ENCODE measurements at regions not wholly inside any gene's neighbourhood (a gene's known extent, or its start where the extent isn't known, plus 50 kb on each side); places are given as distances from the start of the nearest gene placed in this dataset.
"Not testable (repeated sequence)": the region's sequence is repeated elsewhere in the genome, so short reads cannot be mapped to it uniquely, and the experiment has no call there.

DNA sequence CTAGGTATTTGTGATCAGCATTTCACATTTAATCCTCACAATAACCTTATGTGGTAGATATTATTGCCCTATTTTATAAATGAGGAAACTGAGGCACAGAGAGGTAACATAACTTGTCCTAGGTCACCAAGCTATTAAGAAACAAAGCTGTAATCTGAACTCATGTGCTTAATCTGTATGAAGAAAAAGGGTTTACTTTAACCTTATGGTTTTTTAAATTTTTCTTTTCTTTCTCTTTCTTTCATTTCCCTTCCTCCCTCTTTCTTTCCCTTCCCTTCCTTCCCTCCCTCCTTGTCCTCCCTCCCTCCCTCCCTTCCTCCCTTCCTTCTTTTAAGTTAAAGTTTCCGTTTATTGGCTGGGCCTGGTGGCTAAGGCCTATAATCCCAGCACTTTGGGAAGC lies 105.2 kb upstream of the AMZ2 start:
- no peak for DNase-seq

DNA sequence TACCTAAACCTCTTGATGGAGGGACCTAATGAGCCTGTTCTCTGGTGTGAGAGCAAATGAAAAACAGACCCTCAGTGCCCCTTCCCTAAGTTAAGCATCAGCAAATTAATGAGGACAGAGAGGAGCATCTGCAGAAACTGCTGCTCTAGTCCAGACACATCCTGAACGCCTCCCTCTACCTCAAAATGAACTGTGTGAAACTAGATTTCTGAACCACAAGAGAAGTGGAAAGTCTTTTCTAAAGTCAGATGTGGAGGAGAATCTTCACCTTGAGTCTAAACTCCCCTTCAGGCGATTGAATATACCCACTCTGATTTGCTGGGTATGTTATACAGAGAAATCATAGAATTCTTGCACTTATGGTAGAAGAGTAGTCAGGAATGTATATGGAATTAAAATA lies 104.4 kb upstream of the AMZ2 start:
- no peak for DNase-seq

DNA sequence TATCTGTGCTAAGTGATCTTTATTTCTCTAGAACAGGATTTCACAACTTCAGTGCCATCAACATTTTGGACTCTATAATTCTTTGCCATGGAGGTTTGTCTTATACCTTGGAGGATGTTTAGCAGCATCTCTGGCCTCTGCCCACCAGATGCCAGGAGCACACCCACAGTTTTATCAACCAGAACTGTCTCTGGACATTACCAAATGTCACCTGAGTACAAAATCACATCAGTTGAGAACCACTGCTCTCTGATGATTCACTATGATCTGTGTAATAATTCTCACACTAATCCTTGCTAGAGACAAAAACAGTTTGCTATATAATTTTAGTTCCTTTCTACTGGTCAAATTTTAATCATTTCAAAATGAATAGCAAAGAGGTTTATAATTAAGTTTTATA lies 102.8 kb upstream of the AMZ2 start:
- no peak for DNase-seq

DNA sequence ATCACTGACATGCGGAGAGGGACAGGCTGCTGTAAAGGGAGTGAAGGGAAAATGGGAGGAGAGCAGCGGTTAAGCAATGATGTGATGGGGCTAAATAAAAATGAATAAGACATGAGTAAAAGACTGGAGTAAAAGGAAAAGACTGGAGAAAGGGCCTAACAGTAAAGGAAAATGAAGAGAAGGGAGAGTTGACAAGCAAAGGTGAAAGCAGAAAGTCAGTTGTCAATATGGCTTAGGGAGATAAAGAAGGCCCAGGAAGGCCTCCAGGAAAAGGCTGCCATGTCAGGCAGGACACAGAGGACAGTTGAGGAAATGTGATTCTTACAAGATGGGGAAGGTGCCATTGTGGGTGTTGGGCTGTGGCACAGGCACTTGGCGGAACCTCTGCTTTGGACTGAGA lies 98.9 kb upstream of the AMZ2 start:
- no peak for DNase-seq

DNA sequence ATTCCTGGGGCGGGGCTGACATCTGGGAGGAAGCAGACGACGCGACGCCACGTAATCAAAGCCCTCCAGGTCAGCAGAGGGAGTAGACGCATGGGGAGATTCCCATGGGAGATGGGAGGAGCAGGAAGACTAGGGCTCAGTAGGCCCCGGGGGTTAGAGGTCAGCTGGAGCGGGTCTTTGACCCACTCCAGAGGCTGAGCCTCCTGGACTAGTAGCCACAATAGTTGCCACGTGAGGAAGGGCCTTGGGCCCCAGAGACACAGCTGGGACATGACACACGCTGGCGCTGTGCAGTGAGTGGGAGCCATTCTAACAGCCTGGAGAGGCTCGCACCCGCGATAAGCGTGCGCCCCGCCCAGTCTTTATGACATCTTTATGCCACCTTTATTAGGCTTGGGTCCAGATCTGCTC lies 95.7 kb upstream of the AMZ2 start:
- no peak for DNase-seq

DNA sequence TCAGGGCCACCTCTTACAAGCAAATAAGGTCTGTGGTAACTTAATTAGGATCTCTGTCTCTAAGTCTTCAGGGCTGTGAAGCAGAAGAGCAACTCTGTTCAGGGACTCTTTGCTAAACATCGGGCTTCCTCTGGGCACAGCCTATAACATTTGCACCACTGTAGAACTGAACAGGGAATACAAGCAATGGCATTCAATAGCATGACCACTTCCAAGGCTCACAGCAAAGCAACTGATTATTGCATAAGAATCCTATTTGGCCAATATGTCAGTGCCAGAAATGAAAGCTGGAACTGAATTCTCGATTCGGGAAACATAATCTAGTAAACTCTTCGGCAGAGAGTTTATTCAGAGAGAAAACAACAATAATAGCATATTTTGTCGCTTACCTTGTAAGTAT lies 92.2 kb upstream of the AMZ2 start:
- DNase-seq, result no peak

DNA sequence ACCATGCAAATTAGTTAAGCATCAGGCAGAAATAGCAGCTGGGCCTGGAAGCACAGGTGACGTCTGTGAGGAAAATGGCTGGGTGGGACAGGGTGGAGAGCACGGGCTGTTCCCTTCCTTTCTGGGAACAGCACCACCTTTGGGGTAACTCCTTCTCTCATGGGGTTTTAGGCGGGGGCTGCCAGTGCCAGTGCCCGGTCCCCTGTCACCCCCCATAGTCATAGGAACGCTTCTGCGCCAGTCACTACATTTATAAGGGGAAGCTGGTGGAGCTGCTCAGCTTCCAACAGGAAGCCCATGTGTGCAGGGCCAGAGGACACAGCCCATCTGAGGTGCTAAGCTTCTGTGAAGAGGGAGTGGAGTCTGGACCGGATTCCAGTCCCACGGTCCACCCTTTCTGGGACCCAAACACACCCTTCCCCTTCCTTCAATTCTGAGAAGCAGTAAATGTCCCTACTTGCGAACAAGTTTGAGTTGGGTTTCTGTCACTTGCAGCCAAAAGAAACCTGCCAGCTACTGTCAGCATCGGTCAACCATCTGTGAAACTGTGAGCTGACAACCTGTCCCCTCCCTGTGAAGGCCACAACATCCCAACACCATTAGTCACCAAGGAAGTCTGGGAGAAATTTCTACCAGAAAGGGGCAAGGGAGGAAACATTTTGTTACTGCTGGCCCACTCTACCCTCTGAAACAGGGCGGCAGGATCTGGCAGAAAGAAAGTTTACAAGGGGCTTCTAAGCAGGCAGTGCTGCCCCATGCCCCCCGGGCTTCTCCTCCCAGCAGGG lies 86.0 kb upstream of the AMZ2 start:
- no peak for DNase-seq

DNA sequence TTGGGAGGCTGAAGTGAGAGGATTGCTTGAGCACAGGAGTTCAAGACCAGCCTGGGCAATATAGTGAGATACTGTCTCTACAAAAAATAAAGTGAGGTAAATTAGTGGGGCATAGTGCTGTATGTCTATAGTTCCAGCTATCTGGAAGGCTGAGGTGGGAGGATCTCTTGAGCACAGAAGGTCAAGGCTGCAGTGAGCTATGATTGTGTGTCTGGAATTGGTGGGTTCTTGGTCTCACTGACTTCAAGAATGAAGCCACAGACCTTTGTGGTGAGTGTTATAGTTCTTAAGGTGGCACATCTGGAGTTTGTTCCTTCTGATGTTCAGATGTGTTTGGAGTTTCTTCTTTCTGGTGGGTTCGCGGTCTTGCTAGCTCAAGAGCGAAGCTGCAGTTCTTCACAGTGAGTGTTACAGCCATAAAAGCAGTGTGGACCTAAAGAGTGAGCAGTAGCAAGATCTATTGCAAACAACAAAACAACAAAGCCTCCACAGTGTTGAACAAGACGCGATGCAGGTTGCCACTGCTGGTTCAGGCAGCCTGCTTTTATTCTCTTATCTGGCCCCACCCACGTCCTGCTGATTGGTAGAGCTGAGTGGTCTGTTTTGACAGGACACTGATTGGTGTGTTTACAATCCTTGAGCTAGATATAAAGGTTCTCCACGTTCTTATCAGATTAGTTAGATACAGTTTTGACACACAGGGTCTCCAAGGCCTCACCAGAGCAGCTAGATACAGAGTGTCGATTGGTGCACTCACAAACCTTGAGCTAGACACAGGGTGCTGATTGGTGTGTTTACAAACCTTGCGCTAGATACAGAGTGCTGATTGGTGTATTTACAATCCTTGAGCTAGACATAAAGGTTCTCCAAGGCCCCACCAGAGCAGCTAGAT lies 79.3 kb upstream of the AMZ2 start:
- DNase-seq, result not testable (repeated sequence)

DNA sequence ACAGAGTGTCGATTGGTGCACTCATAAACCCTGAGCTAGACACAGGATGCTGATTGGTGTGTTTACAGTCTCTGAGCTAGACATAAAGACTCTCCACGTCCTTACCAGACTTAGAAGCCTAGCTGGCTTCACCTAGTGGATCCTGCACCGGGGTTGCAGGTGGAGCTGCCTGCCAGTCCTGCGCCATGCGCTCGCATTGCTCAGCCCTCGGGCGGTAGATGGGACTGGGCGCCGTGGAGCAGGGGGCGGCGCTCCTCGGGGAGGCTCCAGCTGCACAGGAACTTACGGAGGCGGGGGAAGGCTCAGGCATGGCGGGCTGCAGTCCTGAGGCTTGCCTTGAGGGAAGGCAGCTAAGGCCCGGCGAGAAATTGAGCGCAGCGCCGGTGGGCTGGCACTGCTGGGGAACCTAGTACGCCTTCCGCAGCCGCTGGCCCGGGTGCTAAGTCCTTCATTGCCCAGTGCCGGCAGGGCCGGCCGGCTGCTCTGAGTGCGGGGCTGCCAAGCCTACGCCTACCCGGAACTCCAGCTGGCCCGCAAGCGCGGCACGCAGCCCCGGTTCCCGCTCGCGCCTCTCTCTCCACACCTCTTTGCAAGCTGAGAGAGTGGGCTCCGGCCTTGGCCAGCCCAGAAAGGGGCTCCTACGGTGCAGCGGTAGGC lies 78.5 kb upstream of the AMZ2 start:
- not testable (repeated sequence) for DNase-seq

DNA sequence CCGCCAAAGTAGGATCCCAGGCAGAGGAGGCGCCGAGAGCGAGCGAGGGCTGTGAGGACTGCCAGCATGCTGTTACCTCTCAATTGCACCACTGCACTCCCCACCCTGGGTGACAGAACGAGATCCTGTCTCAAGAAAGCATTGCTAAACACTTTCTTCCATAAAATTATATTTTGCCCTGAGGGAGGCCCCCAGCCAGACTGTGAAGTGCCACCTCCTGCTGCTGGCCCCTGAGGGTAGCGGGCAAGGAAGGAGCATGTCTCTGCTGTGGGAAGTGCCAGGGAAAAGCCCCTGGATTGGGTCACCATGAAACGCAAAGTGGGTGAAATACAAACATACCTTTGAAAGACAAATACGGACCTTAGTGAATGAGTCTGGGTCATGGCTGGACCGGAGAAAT lies 78.0 kb upstream of the AMZ2 start:
- DNase-seq, result no peak

DNA sequence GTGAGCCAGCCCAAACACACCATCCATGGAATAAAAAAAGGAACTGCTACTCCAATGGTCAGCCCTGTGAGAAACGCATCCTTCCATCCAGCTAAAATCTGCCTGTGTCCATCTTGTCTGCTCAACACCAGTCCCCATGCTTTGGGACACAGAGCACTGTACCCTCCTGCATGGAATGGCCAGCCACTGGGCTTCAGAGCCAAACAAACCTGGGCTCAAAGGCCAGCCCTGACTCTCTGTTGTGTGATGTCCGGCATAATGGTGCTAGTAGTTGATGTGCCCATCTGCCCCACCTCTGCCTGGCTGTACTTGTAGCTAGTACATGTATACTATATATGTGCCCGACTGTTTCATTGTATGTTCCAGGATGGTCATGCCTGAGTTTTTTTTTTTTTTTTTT lies 77.6 kb upstream of the AMZ2 start:
- DNase-seq, result no peak

DNA sequence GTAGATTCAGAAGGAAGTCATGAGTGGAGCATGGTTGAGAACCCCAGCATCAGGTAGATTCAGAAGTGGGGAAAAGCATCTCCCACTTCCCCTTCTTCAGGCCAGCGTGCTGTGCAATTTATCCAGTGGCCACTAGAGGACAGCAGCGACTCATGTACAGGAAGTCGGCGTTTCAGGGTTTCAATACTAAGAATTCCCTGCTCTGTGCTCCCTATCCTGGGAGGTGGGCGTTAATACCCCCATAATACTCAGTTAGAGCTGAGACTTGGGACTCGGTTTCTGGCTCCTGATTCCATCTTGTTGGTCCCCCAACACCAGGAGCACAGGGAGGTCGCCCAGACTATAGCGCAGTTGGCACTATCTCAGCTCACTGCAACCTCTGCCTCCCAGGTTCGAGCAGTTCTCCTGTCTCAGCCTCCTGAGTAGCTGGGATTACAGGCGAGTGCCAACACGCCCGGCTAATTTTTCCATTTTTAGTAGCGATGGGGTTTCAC lies 75.3 kb upstream of the AMZ2 start:
- peak; percentile 88 for DNase-seq

DNA sequence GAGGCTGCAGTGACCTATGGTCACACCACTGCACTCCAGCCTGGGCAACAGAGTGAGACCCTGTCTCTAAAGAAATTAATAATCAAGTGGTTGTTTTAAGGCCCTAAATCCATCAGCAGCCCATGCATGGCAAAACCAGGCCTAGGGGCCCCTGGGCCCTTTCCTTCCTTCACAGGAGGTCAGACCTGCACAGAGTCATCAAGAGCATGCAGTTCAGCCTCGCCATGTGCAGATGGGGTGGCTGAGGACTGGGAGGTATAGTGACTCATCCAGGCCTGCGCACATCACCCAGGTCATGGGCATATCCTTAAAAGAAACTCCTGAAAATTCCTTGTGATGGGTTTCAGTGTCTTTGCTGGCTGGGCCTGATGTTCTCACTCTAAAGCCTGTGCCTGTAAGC lies 72.4 kb upstream of the AMZ2 start:
- DNase-seq, result no peak

DNA sequence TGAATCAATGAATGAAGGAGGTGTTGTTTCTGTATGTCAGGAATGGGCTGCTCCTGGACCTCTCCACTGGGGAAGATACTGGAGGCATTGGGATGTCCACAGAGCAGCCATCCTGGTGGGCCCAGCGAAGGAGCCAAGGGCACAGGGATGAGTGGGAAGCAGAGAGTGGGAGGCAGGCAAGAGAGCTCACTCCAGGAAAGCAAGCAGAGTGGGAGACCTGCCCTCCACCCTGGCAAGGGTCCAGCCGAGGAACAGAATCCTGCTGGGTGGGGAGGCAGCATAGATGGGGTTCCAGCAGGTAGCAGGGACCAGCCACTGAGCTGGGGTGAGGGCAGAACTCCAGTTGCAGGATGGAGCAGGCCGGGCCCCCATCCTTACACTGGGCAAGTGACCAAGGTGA lies 71.9 kb upstream of the AMZ2 start:
- DNase-seq, result no peak

DNA sequence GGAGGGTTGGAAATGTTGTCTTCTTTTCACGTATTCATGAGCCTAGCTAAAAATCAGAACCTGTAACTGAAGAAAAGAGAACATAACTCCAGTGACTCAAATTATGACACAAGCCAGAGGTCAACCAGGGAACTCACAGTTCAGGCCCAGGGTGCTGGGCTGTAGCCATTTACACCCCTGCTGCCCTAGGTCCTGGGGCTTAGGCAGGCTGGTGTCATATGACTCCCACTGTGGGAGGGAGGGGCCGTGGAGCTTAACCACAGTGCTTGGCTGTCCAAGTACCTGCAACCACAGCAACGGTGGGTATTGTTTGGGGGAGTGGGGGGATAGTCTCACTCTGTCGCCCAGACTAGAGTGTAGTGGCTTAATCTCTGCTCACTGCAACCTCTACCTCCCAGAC lies 71.1 kb upstream of the AMZ2 start:
- no peak for DNase-seq

DNA sequence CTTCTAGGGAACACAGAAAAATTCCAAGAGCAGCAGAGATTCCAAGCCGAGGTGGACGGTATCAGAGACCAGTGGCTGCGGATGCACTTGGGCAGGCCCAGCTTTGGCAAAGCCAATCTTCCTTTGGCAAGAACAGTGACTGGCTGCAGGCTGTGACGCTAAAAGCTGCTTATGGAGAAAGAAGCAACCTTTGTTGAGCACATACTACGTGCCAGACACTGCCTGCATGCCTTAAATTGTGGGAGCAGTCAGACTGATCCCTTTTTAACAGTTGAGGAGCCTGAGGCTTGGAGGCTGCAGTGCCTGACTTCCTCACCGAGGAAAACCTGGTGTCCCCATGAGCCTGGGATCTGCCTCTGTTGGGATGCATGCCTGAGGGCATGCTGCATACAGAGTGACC lies 69.0 kb upstream of the AMZ2 start:
- no peak for DNase-seq

DNA sequence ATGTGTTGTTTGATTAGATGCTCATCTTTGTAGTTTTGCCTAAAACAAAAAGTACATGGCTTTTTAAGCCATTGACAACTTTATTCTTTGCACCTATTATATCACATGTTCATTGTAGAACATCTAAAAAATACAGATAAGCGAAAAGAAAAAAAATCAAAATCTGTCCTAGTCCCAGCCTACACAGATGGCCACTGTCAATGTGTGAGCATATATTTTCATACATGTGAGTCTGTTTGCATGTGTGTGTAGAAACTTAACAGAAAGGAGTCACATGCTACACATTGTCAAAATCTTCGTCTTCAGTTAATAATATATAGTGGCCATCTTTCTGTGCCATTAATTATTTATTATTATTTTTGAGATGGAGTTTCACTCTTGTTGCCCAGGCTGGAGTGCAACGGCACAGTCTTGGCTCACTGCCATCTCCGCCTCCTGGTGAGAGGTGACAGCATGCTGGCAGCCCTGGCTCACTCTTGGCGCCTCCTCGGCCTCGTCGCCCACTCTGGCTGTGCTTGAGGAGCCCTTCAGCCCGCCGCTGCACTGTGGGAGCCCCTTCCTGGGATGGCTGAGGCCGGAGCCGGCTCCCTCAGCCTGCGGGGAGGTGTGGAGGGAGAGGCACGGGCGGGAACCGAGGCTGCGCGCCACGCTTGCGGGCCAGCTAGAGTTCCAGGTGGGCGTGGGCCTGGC lies 68.5 kb upstream of the AMZ2 start:
- no peak for DNase-seq

DNA sequence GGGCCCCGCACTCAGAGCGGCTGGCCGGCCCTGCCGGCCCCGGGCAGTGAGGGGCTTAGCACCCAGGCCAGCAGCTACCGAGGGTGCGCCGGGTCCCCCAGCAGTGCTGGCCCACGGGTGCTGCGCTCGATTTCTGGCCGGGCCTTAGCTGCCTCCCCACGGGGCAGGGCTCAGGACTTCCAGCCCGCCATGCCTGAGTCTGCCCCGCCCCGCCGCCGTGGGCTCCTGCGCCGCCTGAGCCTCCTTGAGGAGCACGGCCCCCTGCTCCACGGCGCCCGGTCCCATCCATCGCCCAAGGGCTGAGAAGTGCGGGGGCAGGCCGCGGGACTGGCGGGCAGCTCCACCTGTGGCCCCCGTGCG lies 67.9 kb upstream of the AMZ2 start:
- DNase-seq, result no peak

DNA sequence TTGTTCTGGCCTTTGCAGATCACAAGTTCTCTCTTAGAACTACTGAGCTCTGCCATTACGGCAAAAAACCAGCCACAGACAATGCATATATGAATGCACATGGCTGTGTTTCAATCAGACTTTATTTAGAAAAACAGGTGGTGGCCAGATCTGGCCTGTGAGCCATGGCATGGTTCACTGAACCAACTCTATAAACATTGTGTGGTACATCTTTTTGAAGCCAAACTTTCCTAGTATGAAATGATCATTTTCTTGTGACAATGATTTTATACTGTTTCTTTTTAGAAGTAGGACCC lies 65.9 kb upstream of the AMZ2 start:
- DNase-seq, result no peak

DNA sequence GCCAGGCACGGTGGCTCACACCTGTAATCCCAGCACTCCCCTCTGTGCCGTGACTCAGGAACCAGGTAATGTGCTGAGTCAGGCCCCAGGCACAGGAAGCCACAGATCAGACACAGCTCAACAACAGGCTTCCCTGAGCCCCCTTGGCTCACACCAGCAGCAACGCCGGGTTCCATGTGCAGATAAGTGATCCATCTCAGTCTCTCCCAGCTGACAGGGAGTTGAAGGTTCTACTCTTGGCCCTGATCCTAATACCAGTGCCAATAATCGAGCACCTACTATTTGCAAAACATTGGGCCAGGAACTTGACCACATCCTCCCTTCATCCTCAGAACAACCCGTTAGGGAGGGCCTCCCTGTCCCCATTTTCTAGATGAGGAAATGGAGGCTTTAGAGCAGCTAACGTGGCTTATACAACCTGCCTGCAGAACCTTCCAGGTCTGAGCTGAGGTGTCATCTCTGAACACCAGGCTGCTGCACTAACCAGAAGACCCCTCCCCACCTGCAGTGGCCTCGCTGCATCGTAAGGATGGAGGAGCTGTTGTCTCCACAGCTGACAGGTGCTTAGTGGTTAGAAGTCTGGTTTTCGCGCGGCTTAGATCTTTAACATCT lies 64.8 kb upstream of the AMZ2 start:
- peak; percentile 79 for DNase-seq

DNA sequence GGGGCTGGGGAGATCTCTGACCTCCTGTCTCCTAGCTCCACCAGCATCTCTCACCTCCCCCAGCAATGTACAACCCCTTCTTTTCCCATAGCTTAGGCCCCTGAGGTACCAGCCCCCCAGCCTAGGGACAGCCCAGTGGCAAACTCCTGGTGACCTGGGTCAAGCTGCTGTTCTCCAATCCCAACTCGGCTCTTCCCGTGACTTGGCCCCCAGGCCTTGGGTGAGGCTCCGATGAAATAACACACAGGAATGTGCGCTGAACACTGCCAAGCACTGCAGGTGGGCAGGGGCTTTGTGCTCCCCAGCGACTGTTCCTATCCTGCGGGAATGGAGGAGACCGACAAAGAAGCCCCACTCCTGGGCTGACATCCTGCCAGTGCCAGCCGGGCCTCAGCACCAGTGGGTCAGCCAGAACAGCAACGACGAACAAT lies 63.7 kb upstream of the AMZ2 start:
- DNase-seq, result no peak

DNA sequence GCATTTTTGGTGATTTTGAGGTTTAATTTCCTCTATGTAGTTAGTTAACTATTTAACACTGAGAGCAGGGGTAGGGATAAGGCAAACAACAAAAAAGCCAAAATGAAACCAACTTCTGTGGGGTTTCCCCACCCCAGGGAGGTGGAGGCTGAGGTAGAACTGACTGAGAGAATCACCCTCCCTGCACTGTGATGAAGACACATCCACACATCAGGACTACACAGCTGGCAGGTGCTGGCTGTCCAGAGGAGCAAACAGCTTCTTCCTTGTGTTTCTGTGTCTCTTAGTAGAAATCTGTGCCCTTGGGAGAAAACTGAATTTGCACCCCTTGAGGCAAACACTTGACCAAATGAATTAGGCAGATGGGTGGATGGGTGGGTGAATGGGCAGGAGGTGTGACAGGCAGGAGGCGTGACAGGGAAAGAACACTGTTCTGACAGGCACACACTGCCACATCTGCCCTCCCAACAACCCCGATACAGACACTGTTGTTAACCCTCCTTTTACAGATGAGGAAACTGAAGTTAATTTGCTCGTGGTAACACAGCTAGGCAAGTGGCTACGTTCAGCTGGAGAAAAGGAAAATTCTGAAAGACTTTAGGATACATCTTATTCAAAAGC lies 62.9 kb upstream of the AMZ2 start:
- peak; percentile 77 for DNase-seq

All from activated CD8-positive, alpha-beta memory T cell treated with anti-CD3 and anti-CD28 coated beads for 24 hours (primary cell).